A549 (cell line): ENCODE measurements at regions not wholly inside any gene's neighbourhood (a gene's known extent, or its start where the extent isn't known, plus 50 kb on each side); places are given as distances from the start of the nearest gene placed in this dataset.
"Not testable (repeated sequence)": the region's sequence is repeated elsewhere in the genome, so short reads cannot be mapped to it uniquely, and the experiment has no call there.

ENCODE experiments used
- CTCF ChIP-seq: fragments of >200 bp; sonication (Bioruptor Twin); formaldehyde crosslinking; IDR thresholded peaks from 3 replicates; pipeline ENCODE4 v1.5.1; 2016
- HOXA7 ChIP-seq: fragments of 250-450 bp; sonication (Bioruptor Pico); IDR thresholded peaks from 2 replicates; pipeline ENCODE4 v1.5.0; 2020; ENCODE audit warnings: mild to moderate bottlenecking, moderate library complexity
- POLR2A ChIP-seq: IDR thresholded peaks from 2 replicates; pipeline ENCODE4 v1.6.1; 2012; ENCODE audit warnings: mild to moderate bottlenecking, low read length

GRCh38 chr20:30629376-30629775, 628.1 kb upstream of the DEFB115 start:
- TF ChIP-seq CTCF, POLR2A, HOXA7: not testable (repeated sequence)
